GM18499 (cell line): ENCODE measurements at regions not wholly inside any gene's neighbourhood (a gene's known extent, or its start where the extent isn't known, plus 50 kb on each side); places are given as distances from the start of the nearest gene placed in this dataset.

Experiments
- ATAC-seq: cut with Tn5 transposase; IDR thresholded peaks from one replicate; pipeline ENCODE4 v1.9.1; 2021; ENCODE audit warnings: moderate number of reproducible peaks; ENCODE audit not compliant: insufficient read depth, unreplicated experiment

GRCh38 chr21:38948377-38949069, 142.8 kb downstream of the ETS2 start:
- ATAC-seq: no peak

- no peak for ATAC-seq
Measured at GRCh38 chr21:38945545-38946245, 140.0 kb downstream of the ETS2 start.

- no peak for ATAC-seq
Measured at GRCh38 chr21:38944903-38945302, 139.2 kb downstream of the ETS2 start.

- ATAC-seq: no peak
Measured at GRCh38 chr21:38944402-38944801, 138.7 kb downstream of the ETS2 start.

- ATAC-seq: no peak
Measured at GRCh38 chr21:38942748-38943211, 137.1 kb downstream of the ETS2 start.

- no peak for ATAC-seq
Measured at GRCh38 chr21:38938769-38939168, 133.0 kb downstream of the ETS2 start.

GRCh38 chr21:38938343-38938742, 132.6 kb downstream of the ETS2 start:
- no peak for ATAC-seq

- no peak for ATAC-seq
Measured at GRCh38 chr21:38937844-38938243, 132.1 kb downstream of the ETS2 start.

GRCh38 chr21:38937286-38937790, 131.6 kb downstream of the ETS2 start:
- no peak for ATAC-seq

- ATAC-seq: no peak
Measured at GRCh38 chr21:38936240-38936639, 130.5 kb downstream of the ETS2 start.

GRCh38 chr21:38933731-38934130, 128.0 kb downstream of the ETS2 start:
- ATAC-seq: no peak

- no peak for ATAC-seq
Measured at GRCh38 chr21:38931291-38931690, 125.6 kb downstream of the ETS2 start.

GRCh38 chr21:38930853-38931252, 125.1 kb downstream of the ETS2 start:
- no peak for ATAC-seq

- no peak for ATAC-seq
Measured at GRCh38 chr21:38930066-38930465, 124.3 kb downstream of the ETS2 start.

- ATAC-seq: no peak
Measured at GRCh38 chr21:38929652-38930051, 123.9 kb downstream of the ETS2 start.

- no peak for ATAC-seq
Measured at GRCh38 chr21:38929142-38929541, 123.4 kb downstream of the ETS2 start.

- ATAC-seq: no peak
Measured at GRCh38 chr21:38927776-38928175, 122.0 kb downstream of the ETS2 start.

- no peak for ATAC-seq
Measured at GRCh38 chr21:38925923-38926322, 120.2 kb downstream of the ETS2 start.

- ATAC-seq: no peak
Measured at GRCh38 chr21:38925478-38925877, 119.7 kb downstream of the ETS2 start.

GRCh38 chr21:38924954-38925353, 119.2 kb downstream of the ETS2 start:
- ATAC-seq: no peak

- no peak for ATAC-seq
Measured at GRCh38 chr21:38923429-38923828, 117.7 kb downstream of the ETS2 start.
